AG10803 (cell line): ENCODE measurements at regions not wholly inside any gene's neighbourhood (a gene's known extent, or its start where the extent isn't known, plus 50 kb on each side); places are given as distances from the start of the nearest gene placed in this dataset.

Source experiments
- DNase-seq: peaks from one replicate; pipeline ENCODE4 v3.0.0; 2010; ENCODE audit warnings: low read depth
- H3K4me3 ChIP-seq: 2 replicates; pipeline ENCODE4 v1.5.1; 2011; ENCODE audit warnings: mild to moderate bottlenecking, low read length, control low read depth
- CTCF ChIP-seq: conservative IDR thresholded peaks from 2 replicates; pipeline ENCODE4 v1.5.1; 2011; ENCODE audit warnings: mild to moderate bottlenecking, low read length, control low read depth, inconsistent platforms

GRCh38 chr6:4567141-4567540 is 209.1 kb upstream of the CDYL start:
- peak; percentile 57 for DNase-seq
- TF ChIP-seq CTCF: no peak
- no peak overlapping the region for H3K4me3 ChIP-seq

- no peak for DNase-seq
- no peak for TF ChIP-seq CTCF
- no peak overlapping the region for H3K4me3 ChIP-seq
These were observed 210.6 kb upstream of the CDYL start for GRCh38 chr6:4565301-4566250.

GRCh38 chr6:4564801-4565271 is 211.4 kb upstream of the CDYL start:
- H3K4me3 ChIP-seq: no peak overlapping the region
- peak; percentile 64 for DNase-seq
- TF ChIP-seq CTCF: no peak

GRCh38 chr6:4563877-4564276 is 212.3 kb upstream of the CDYL start:
- no peak for TF ChIP-seq CTCF
- no peak overlapping the region for H3K4me3 ChIP-seq
- DNase-seq: no peak

- no peak for TF ChIP-seq CTCF
- no peak for DNase-seq
These were observed 213.0 kb upstream of the CDYL start for GRCh38 chr6:4563156-4563555.

GRCh38 chr6:4561773-4562400 is 214.3 kb upstream of the CDYL start:
- TF ChIP-seq CTCF: no peak
- H3K4me3 ChIP-seq: no peak overlapping the region
- no peak for DNase-seq

More at GRCh38 chr6:4563156-4563555, 213.0 kb upstream of the CDYL start:
- no peak overlapping the region for H3K4me3 ChIP-seq
